GM12874 (cell line): ENCODE measurements at regions not wholly inside any gene's neighbourhood (a gene's known extent, or its start where the extent isn't known, plus 50 kb on each side); places are given as distances from the start of the nearest gene placed in this dataset.

Experiments used
- CTCF ChIP-seq: IDR thresholded peaks from 2 replicates; pipeline ENCODE4 v1.5.1; 2011; ENCODE audit warnings: low read depth, mild to moderate bottlenecking, control low read depth, low read length, moderate library complexity; ENCODE audit not compliant: insufficient read depth

GRCh38 chr10:124287791-124288190 is 130.9 kb downstream of the OAT start:
- TF ChIP-seq CTCF: no peak

GRCh38 chr10:124287071-124287685 is 131.5 kb downstream of the OAT start:
- TF ChIP-seq CTCF: no peak

- TF ChIP-seq CTCF: no peak
Observed at GRCh38 chr10:124286621-124287020, 132.1 kb downstream of the OAT start.

- no peak for TF ChIP-seq CTCF
Observed at GRCh38 chr10:124285587-124286527, 132.9 kb downstream of the OAT start.

- no peak for TF ChIP-seq CTCF
Observed at GRCh38 chr10:124283949-124284250, 134.8 kb downstream of the OAT start.

- TF ChIP-seq CTCF: no peak
Observed at GRCh38 chr10:124283215-124283948, 135.3 kb downstream of the OAT start.

GRCh38 chr10:124282326-124282725 is 136.4 kb downstream of the OAT start:
- TF ChIP-seq CTCF: no peak
